ENCODE measurements at regions not wholly inside any gene's neighbourhood (a gene's known extent, or its start where the extent isn't known, plus 50 kb on each side); places are given as distances from the start of the nearest gene placed in this dataset.

GRCh38 chr22:26912655-26913345 lies 255.4 kb downstream of the MIAT start:
- Histone ChIP-seq H3K4me1 (ENCODE audit: low read depth) (no peaks in the 10 kb centered on the region), H3K9me3 (ENCODE audit: low read depth) (no peaks in the 10 kb centered on the region), H3K4me3 (no peak overlapping the region), H3K36me3 (no peaks in the 10 kb centered on the region), H3K27me3 (peaks cover 30% of the 10 kb centered on the region), H3K27ac (no peak overlapping the region)
- no peak for DNase-seq (ENCODE audit: low read depth in 1 of 2, low spot score in 1 of 2)
- TF ChIP-seq CTCF (IDR thresholded peaks at IDR 0.05; ENCODE audit: low read depth, low read length), result no peak

DNA sequence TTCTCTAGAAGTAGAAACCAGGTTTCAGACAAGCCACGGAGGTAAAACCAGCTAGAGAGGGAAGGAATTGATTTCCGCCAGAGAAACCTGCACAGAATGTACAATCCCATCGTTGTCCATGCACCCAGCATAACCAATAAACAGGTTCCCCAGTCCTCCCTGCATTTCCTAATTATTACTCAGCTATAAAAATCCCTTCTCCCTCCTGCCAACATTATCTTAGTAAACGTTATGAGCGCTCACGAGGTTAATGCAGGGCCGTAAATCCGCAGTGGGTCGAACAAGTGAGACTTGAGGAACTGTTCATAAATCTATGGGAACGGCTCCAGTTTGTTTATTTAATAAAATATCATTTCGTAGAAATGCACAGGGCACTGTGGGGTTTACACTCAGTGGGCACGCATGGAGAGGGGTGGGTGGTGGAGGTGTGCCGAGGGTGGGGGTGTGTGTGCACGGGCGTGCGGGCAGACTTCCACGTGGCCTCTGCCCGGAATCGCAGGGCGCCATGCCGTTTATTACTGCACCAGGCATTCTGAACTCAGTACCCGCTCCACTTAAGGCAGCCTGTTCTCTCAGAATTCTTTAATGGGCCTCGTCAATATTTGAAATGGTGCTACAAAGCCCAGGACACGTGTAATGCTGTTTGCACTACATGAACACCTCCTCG lies 257.3 kb downstream of the MIAT start:
- Histone ChIP-seq H3K27ac (no peak overlapping the region), H3K9me3 (ENCODE audit: low read depth) (no peaks in the 10 kb centered on the region), H3K36me3 (no peaks in the 10 kb centered on the region), H3K27me3 (peaks cover 30% of the 10 kb centered on the region), H3K4me1 (ENCODE audit: low read depth) (no peaks in the 10 kb centered on the region), H3K4me3 (no peak overlapping the region)
- no peak for TF ChIP-seq CTCF (IDR thresholded peaks at IDR 0.05; ENCODE audit: low read depth, low read length)
- no peak for DNase-seq (ENCODE audit: low read depth in 1 of 2, low spot score in 1 of 2)

DNA sequence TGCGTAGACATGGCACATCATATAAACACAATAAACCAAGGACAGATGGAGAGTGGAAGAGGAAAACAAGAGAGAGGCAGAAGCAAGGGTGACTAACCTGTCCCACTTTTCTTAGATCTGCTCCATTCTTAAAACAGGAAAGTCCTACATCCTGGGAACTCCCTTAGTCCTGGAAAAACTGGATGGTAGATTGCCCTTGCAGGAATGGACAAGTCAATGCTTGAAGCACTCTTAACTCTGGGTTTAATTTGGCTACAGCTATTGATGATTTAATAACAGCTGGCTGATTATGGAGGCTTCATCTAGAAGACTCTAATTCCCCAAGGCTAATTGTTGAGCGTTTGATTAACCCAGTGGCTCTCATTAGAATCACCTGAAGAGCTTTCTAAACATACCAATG lies 258.8 kb downstream of the MIAT start:
- DNase-seq (ENCODE audit: low read depth in 1 of 2, low spot score in 1 of 2), result no peak
- H3K36me3 ChIP-seq, result no peaks in the 10 kb centered on the region
- no peak overlapping the region for H3K4me3 ChIP-seq
- H3K27me3 ChIP-seq, result peaks cover 26% of the 10 kb centered on the region
- H3K4me1 ChIP-seq (ENCODE audit: low read depth), result no peaks in the 10 kb centered on the region
- no peak for TF ChIP-seq CTCF (IDR thresholded peaks at IDR 0.05; ENCODE audit: low read depth, low read length)
- H3K27ac ChIP-seq, result no peak overlapping the region
- no peaks in the 10 kb centered on the region for H3K9me3 ChIP-seq (ENCODE audit: low read depth)

GRCh38 chr22:26918226-26918625 lies 260.8 kb downstream of the MIAT start:
- Histone ChIP-seq H3K36me3 (no peaks in the 10 kb centered on the region), H3K9me3 (ENCODE audit: low read depth) (no peaks in the 10 kb centered on the region), H3K4me1 (ENCODE audit: low read depth) (no peaks in the 10 kb centered on the region), H3K27me3 (peaks cover 9% of the 10 kb centered on the region), H3K27ac (no peak overlapping the region), H3K4me3 (no peak overlapping the region)
- TF ChIP-seq CTCF (IDR thresholded peaks at IDR 0.05; ENCODE audit: low read depth, low read length), result no peak
- DNase-seq (ENCODE audit: low read depth in 1 of 2, low spot score in 1 of 2), result no peak

DNA sequence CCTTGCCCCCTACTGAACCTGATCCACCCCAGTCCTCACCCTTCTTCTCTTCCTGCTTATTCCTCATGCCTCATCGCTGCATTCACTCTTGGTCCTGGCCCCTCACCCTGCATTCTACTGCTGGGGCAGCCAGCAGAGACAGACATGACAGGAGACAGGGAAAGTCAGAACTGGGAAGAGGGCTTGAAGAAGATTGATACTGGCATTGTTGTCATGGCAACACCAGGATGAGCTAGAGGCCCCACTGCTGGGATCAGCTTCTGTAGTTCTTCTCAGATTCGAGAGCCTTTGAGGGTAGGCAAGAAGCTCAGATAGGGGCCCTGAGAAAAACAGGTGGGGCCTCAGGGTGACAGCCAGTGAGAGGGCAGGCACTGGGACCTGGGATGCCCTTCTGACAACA lies 264.3 kb downstream of the MIAT start:
- TF ChIP-seq CTCF (IDR thresholded peaks at IDR 0.05; ENCODE audit: low read depth, low read length), result no peak
- no peak overlapping the region for H3K27ac ChIP-seq
- DNase-seq (ENCODE audit: low read depth in 1 of 2, low spot score in 1 of 2), result no peak
- peaks cover 11% of the 10 kb centered on the region for H3K27me3 ChIP-seq
- H3K4me1 ChIP-seq (ENCODE audit: low read depth), result no peaks in the 10 kb centered on the region
- no peaks in the 10 kb centered on the region for H3K36me3 ChIP-seq
- no peaks in the 10 kb centered on the region for H3K9me3 ChIP-seq (ENCODE audit: low read depth)
- no peak overlapping the region for H3K4me3 ChIP-seq

All from cardiac muscle cell (in vitro differentiated cells and primary cell).